Ovary (tissue), 7 donors: ENCODE measurements at regions not wholly inside any gene's neighbourhood (a gene's known extent, or its start where the extent isn't known, plus 50 kb on each side); places are given as distances from the start of the nearest gene placed in this dataset.

Experiments
- DNase-seq, 5 donors: peaks; one replicate each; pipeline ENCODE4 v3.0.0-alpha.2; 2019 to 2020
- H3K27ac ChIP-seq, 2 donors: fragments of 200-600 bp; one replicate each; pipeline versions ENCODE4 v1.5.1 to v1.8.0; 2019 to 2022
- H3K27me3 ChIP-seq: fragments of 200-600 bp; one replicate; pipeline ENCODE4 v1.8.0; 2022
- H3K36me3 ChIP-seq: fragments of 200-600 bp; sonication (generic); one replicate; pipeline ENCODE4 v1.5.1; 2019
- H3K4me1 ChIP-seq: one replicate; pipeline ENCODE4 v1.8.1; 2013; ENCODE audit warnings: mild to moderate bottlenecking, moderate library complexity; ENCODE audit not compliant: insufficient read depth
- H3K4me3 ChIP-seq: fragments of 200-600 bp; sonication (generic); one replicate; pipeline ENCODE4 v1.5.1; 2017
- H3K9me3 ChIP-seq, 2 donors: fragments of 200-600 bp in 1 of 2; sonication (generic) in 1 of 2; one replicate each; pipeline versions ENCODE4 v1.5.1 to v1.8.1; 2013 to 2019; ENCODE audit warnings: mild to moderate bottlenecking in 1 of 2, moderate library complexity in 1 of 2
- CTCF ChIP-seq, 3 donors: fragments of 450-650 bp in 2 of 3; fragments of 200-600 bp in 1 of 3; IDR thresholded peaks; one replicate each; pipeline versions ENCODE4 v1.5.1 to v1.8.0; 2016 to 2022; ENCODE audit warnings: antibody characterized with exemption in 3 of 3, mild to moderate bottlenecking in 1 of 3
- EP300 ChIP-seq: sonication (generic); formaldehyde crosslinking; IDR thresholded peaks from one replicate; pipeline ENCODE4 v1.6.1; 2017; ENCODE audit warnings: antibody characterized with exemption
- POLR2A ChIP-seq: fragments of 450-650 bp; IDR thresholded peaks from one replicate; pipeline ENCODE4 v1.6.1; 2017; ENCODE audit warnings: antibody characterized with exemption, mild to moderate bottlenecking, moderate library complexity
- WGBS, 3 donors: extraction: QIAGEN DNeasy Blood & Tissue Kit in 1 of 3; methylation state at CpG; one replicate each; pipeline versions ENCODE4 v1.1.5 to v1.1.7; 2013 to 2017; 5-methylcytosine and 5-hydroxymethylcytosine counted together
- intact Hi-C, 4 donors: fragments of 100-400 bp; cut with DNase I; formaldehyde crosslinking; loops; one replicate each; pipeline versions ENCODE4 v1.11.0 to v1.15.1; 2022 to 2023
- donor health status: DM: no; HTN: no; CAD: no; lungs with moderate emphysema.
- donor health status: DM: no; HTN: no; CAD: no.
- donor health status: Bipolar disorder and iron deficiency.
- donor health status: DM: no; HTN: no; CAD: no.
- donor health status: DM: yes; HTN: yes; CAD: no.

- Histone ChIP-seq H3K27me3 (no peaks in the 10 kb centered on the region), H3K36me3 (no peaks in the 10 kb centered on the region), H3K4me1 (peaks cover 2% of the 10 kb centered on the region), H3K27ac (no peak overlapping the region), H3K4me3 (no peak overlapping the region), H3K9me3 (no peaks in the 10 kb centered on the region)
- DNase-seq, result no peak
- intact Hi-C loops, result no loop called here
- WGBS, 3 donors, result 83 to 100% (median 100%) methylated on average over 1 of the region's 1 CpG
- TF ChIP-seq EP300, result no peak
- no peak for TF ChIP-seq CTCF (IDR thresholded peaks at IDR 0.05)
- no peak for TF ChIP-seq POLR2A
Measured at GRCh38 chr10:77715536-77715935, 77.9 kb upstream of the KCNMA1 start.

GRCh38 chr10:77715088-77715487 is 77.5 kb upstream of the KCNMA1 start:
- intact Hi-C loops, result no loop called here
- 79 to 91% (median 89%) methylated on average over 3 of the region's 3 CpGs for WGBS, 3 donors

DNA sequence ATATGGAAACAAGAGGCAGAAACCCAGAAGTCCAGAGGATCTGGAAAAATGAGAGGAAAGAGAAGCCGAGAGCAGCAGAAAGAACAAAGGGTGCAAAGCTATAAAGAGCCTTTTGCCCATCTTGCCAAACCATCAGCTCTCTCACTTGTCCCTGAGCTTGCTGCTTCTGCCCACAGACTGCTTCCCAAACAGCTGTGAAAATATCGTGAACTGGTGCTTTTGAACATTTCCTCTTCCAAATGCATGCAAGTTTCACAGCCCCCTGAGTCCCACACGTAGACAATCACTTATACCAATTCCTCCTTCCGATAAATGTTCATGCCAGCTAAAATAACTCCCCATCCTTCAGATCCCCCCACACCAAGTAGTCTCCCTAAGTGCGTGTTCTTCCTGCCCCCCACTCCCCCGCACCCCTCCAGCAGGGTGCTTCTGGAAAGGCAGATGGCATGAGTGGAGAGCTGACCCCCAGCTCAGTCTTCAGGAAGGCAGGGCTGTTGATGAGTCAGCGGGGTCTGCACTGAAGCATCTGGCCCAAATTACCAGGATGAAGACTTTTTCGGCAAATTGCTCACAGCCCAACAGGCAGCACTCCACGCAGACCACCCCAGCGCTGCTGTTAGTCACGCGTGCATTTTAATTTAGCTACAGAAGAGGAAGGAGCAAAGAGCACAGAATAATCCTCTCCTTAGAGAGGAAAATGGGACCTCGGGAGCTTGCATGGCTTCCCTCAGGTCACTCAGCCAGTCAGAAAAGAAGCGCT is 76.1 kb upstream of the KCNMA1 start:
- Histone ChIP-seq H3K27ac (no peak overlapping the region), H3K36me3 (no peaks in the 10 kb centered on the region), H3K9me3 (no peaks in the 10 kb centered on the region), H3K27me3 (no peaks in the 10 kb centered on the region), H3K4me3 (no peak overlapping the region), H3K4me1 (peaks cover 2% of the 10 kb centered on the region)
- DNase-seq, result no peak
- TF ChIP-seq EP300, result no peak
- TF ChIP-seq POLR2A, result no peak
- no peak for TF ChIP-seq CTCF (IDR thresholded peaks at IDR 0.05)
- WGBS, 3 donors, result 38 to 44% (median 41%) methylated on average over 14 of the region's 14 CpGs
- intact Hi-C loops, result loop anchor here in 2 of 4 donors (5.0 kb wide), 2 partner anchors 541 to 546 kb away; no protein-coding TSS in a partner anchor

More at GRCh38 chr10:77715088-77715487, 77.5 kb upstream of the KCNMA1 start:
- Histone ChIP-seq H3K36me3 (no peaks in the 10 kb centered on the region), H3K4me1 (peaks cover 2% of the 10 kb centered on the region), H3K4me3 (no peak overlapping the region), H3K27me3 (no peaks in the 10 kb centered on the region), H3K27ac (no peak overlapping the region), H3K9me3 (no peaks in the 10 kb centered on the region)
- DNase-seq, result no peak
- TF ChIP-seq EP300 (no peak), POLR2A (no peak), CTCF (IDR thresholded peaks at IDR 0.05) (no peak)

DNA sequence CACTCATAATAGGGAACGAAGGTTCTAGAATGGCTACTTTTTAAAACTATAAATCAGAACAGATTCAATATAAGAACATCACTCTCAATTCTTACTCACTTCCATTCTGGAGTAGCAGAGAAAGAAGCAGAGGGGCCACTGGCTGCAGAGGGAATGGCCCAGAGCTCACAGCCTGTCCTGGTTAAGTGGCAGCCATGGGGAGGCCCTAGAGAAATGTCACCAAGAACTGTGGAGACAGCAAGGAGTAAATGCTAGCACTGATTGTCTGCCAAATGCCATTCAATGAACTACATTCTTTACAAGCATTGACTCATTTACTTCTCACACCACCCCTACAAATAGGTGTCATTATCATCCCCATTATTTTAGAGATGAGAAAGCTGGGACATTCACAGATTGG is 74.6 kb upstream of the KCNMA1 start:
- Histone ChIP-seq H3K9me3 (no peaks in the 10 kb centered on the region), H3K27ac (no peak overlapping the region), H3K4me3 (no peak overlapping the region), H3K36me3 (no peaks in the 10 kb centered on the region), H3K4me1 (peaks cover 2% of the 10 kb centered on the region), H3K27me3 (no peaks in the 10 kb centered on the region)
- TF ChIP-seq POLR2A, result no peak
- no peak for TF ChIP-seq EP300
- TF ChIP-seq CTCF (IDR thresholded peaks at IDR 0.05), result no peak
- DNase-seq, result no peak
- intact Hi-C loops, result loop anchor here in 2 of 4 donors (5.0 kb wide), 2 partner anchors 540 to 545 kb away; no protein-coding TSS in a partner anchor
- 92 to 100% (median 93%) methylated on average over 1 of the region's 1 CpG for WGBS, 3 donors
